ENCODE measurements at regions not wholly inside any gene's neighbourhood (a gene's known extent, or its start where the extent isn't known, plus 50 kb on each side); places are given as distances from the start of the nearest gene placed in this dataset.

- Histone ChIP-seq H3K4me1 (ENCODE audit: control insufficient read depth, insufficient read depth, low read length) (no peaks in the 10 kb centered on the region), H3K27me3 (replicated peaks in 1 of 2; ENCODE audit: control insufficient read depth in 2 of 2, insufficient read depth in 2 of 2, low read length in 1 of 2) (no peaks in the 10 kb centered on the region; a peak in 2 of 4 replicates), H3K36me3 (ENCODE audit: control insufficient read depth in 2 of 2, insufficient read depth in 2 of 2, low read length in 1 of 2) (no peaks in the 10 kb centered on the region; a peak in 1 of 4 replicates), H2AFZ (ENCODE audit: control insufficient read depth, low read depth, low read length) (no peak overlapping the region), H3K4me3 (no peak overlapping the region), H3K9me3 (replicated peaks; ENCODE audit: control insufficient read depth, insufficient read depth, low read length) (no peaks in the 10 kb centered on the region; the same call in 2 of the 3 replicates), H3K79me2 (ENCODE audit: control insufficient read depth, insufficient read depth, low read length) (no peaks in the 10 kb centered on the region), H4K20me1 (ENCODE audit: control insufficient read depth, insufficient read depth) (no peaks in the 10 kb centered on the region), H3K27ac (ENCODE audit: control insufficient read depth, insufficient read depth) (no peak overlapping the region), H3K4me2 (ENCODE audit: control insufficient read depth, insufficient read depth) (no peak overlapping the region), H3K9ac (ENCODE audit: control insufficient read depth, insufficient read depth, low read length) (no peak overlapping the region)
- ChIA-PET CTCF (no interaction called here), POLR2A (no interaction called here), SMC1A (ENCODE audit: uncharacterized antibody, unreplicated experiment) (no interaction called here), RAD21 (ENCODE audit: unreplicated experiment) (no interaction called here)
- BruUV-seq (replicated peaks), result no TSS peak
- intact Hi-C loops (cut with micrococcal nuclease; ENCODE audit: unreplicated experiment), result no loop called here
- ATAC-seq (no peak), DNase-seq (ENCODE audit: low read depth, low spot score) (no peak), FAIRE-seq (no peak)
- in situ Hi-C loops (cut with MboI), result no loop called here
- WGBS (ENCODE audit: insufficient coverage, insufficient replicate concordance, low lambda C conversion rate, missing lambda C conversion rate), result 0% methylated on average over 1 of the region's 1 CpG
- no peak for TF ChIP-seq ZNF687 (IDR thresholded peaks at IDR 0.05)
- no peak for TF ChIP-seq E2F8 (IDR thresholded peaks at IDR 0.05; ENCODE audit: low read depth, partially characterized antibody)
- no peak for TF ChIP-seq MAX (IDR thresholded peaks at IDR 0.05; ENCODE audit: low read depth, low read length)
- TF ChIP-seq NR2C2 (IDR thresholded peaks at IDR 0.05; ENCODE audit: borderline replicate concordance, control insufficient read depth, insufficient read length, low read depth), result no peak
- TF ChIP-seq ZNF592 (IDR thresholded peaks at IDR 0.05), result no peak
- no peak for TF ChIP-seq CHD4 (IDR thresholded peaks at IDR 0.05)
- no peak for TF ChIP-seq POLR2AphosphoS5 (IDR thresholded peaks at IDR 0.05; ENCODE audit: low read length)
- TF ChIP-seq RELB (IDR thresholded peaks at IDR 0.05; ENCODE audit: low read depth), result no peak
- TF ChIP-seq RB1 (IDR thresholded peaks at IDR 0.05; ENCODE audit: borderline replicate concordance), result no peak
- TF ChIP-seq SPI1 (IDR thresholded peaks at IDR 0.05; ENCODE audit: borderline replicate concordance, insufficient read depth, low read depth, low read length), result no peak
- TF ChIP-seq ATF3 (IDR thresholded peaks at IDR 0.05; ENCODE audit: borderline replicate concordance, extremely low read depth, low read depth, low read length), result no peak
Measured at GRCh38 chr1:30273021-30273325, 450.4 kb downstream of the MATN1 start.
